Ishikawa (cell line): ENCODE measurements at regions not wholly inside any gene's neighbourhood (a gene's known extent, or its start where the extent isn't known, plus 50 kb on each side); places are given as distances from the start of the nearest gene placed in this dataset.

ENCODE experiments used
- CEBPB ChIP-seq: IDR thresholded peaks from 2 replicates; pipeline ENCODE4 v1.6.1; 2012
- CREB1 ChIP-seq: IDR thresholded peaks from 2 replicates; pipeline ENCODE4 v1.6.1; 2012; ENCODE audit warnings: low read depth
- EGR1 ChIP-seq: IDR thresholded peaks from 2 replicates; pipeline ENCODE4 v1.6.1; 2012
- EP300 ChIP-seq: IDR thresholded peaks from 2 replicates; pipeline ENCODE4 v1.6.1; 2012; ENCODE audit warnings: borderline replicate concordance
- FOXM1 ChIP-seq: IDR thresholded peaks from 2 replicates; pipeline ENCODE4 v1.6.1; 2012; ENCODE audit warnings: low read depth, borderline replicate concordance
- MAX ChIP-seq: IDR thresholded peaks from 2 replicates; pipeline ENCODE4 v1.6.1; 2012
- NFIC ChIP-seq: IDR thresholded peaks from 2 replicates; pipeline ENCODE4 v1.6.1; 2012
- RAD21 ChIP-seq: IDR thresholded peaks from 2 replicates; pipeline ENCODE4 v1.6.1; 2012; ENCODE audit warnings: low read depth
- REST ChIP-seq: IDR thresholded peaks from 2 replicates; pipeline ENCODE4 v1.6.1; 2012; ENCODE audit warnings: low read depth, mild to moderate bottlenecking
- TAF1 ChIP-seq: IDR thresholded peaks from 2 replicates; pipeline ENCODE4 v1.6.1; 2012; ENCODE audit warnings: low read depth, mild to moderate bottlenecking
- TCF12 ChIP-seq: IDR thresholded peaks from 2 replicates; pipeline ENCODE4 v1.6.1; 2012; ENCODE audit warnings: low read depth
- TEAD4 ChIP-seq: IDR thresholded peaks from 2 replicates; pipeline ENCODE4 v1.6.1; 2012
- USF1 ChIP-seq: IDR thresholded peaks from 2 replicates; pipeline ENCODE4 v1.6.1; 2012
- YY1 ChIP-seq: IDR thresholded peaks from 2 replicates; pipeline ENCODE4 v1.6.1; 2012; ENCODE audit warnings: low read depth
- ZBTB7A ChIP-seq: IDR thresholded peaks from 2 replicates; pipeline ENCODE4 v1.6.1; 2012; ENCODE audit warnings: low read depth

- TF ChIP-seq NFIC (no peak), MAX (no peak), FOXM1 (no peak), TCF12 (no peak), USF1 (no peak), TEAD4 (no peak), ZBTB7A (no peak), TAF1 (no peak), EP300 (no peak), CEBPB (no peak), REST (no peak), EGR1 (no peak), YY1 (no peak), CREB1 (no peak), RAD21 (no peak)
Measured at GRCh38 chr10:110394898-110395297, 90.2 kb upstream of the SMNDC1 start.

- TF ChIP-seq TEAD4 (no peak), REST (no peak), TCF12 (no peak), CEBPB (no peak), EGR1 (no peak), RAD21 (no peak)
Measured at GRCh38 chr10:110395350-110396283, 90.9 kb upstream of the SMNDC1 start.

GRCh38 chr10:110396284-110396651 is 91.5 kb upstream of the SMNDC1 start:
- TF ChIP-seq YY1 (no peak), MAX (no peak), FOXM1 (no peak), CREB1 (no peak), EGR1 (no peak), NFIC (no peak), EP300 (no peak), REST (no peak), RAD21 (no peak), TCF12 (no peak)

- TF ChIP-seq TCF12 (no peak), CREB1 (no peak), MAX (no peak)
Measured at GRCh38 chr10:110397856-110398255, 93.1 kb upstream of the SMNDC1 start.
